HG02943 (cell line): ENCODE measurements at regions not wholly inside any gene's neighbourhood (a gene's known extent, or its start where the extent isn't known, plus 50 kb on each side); places are given as distances from the start of the nearest gene placed in this dataset.
"Not testable (repeated sequence)": the region's sequence is repeated elsewhere in the genome, so short reads cannot be mapped to it uniquely, and the experiment has no call there.

Experiments
- ATAC-seq: cut with Tn5 transposase; IDR thresholded peaks from one replicate; pipeline ENCODE4 v1.9.1; 2021; ENCODE audit warnings: mild to moderate bottlenecking, low read depth, moderate library complexity; ENCODE audit not compliant: unreplicated experiment

GRCh38 chr7:69510114-69510513, 88.2 kb upstream of the AUTS2 start:
- no peak for ATAC-seq

GRCh38 chr7:69515495-69516212, 82.6 kb upstream of the AUTS2 start:
- ATAC-seq, result no peak

- no peak for ATAC-seq
These were observed 81.9 kb upstream of the AUTS2 start for GRCh38 chr7:69516238-69516820.

GRCh38 chr7:69517985-69518704, 80.1 kb upstream of the AUTS2 start:
- ATAC-seq, result no peak

- ATAC-seq, result no peak
These were observed 79.6 kb upstream of the AUTS2 start for GRCh38 chr7:69518705-69519077.

- no peak for ATAC-seq
These were observed 71.7 kb upstream of the AUTS2 start for GRCh38 chr7:69526570-69526969.

- ATAC-seq, result no peak
These were observed 70.6 kb upstream of the AUTS2 start for GRCh38 chr7:69527706-69528105.

GRCh38 chr7:69531050-69531449, 67.2 kb upstream of the AUTS2 start:
- no peak for ATAC-seq

- no peak for ATAC-seq
These were observed 63.7 kb upstream of the AUTS2 start for GRCh38 chr7:69534461-69535041.

- ATAC-seq, result no peak
These were observed 60.6 kb upstream of the AUTS2 start for GRCh38 chr7:69537691-69538090.

GRCh38 chr7:69539531-69539930, 58.7 kb upstream of the AUTS2 start:
- ATAC-seq, result no peak

GRCh38 chr7:69540287-69540686, 58.0 kb upstream of the AUTS2 start:
- ATAC-seq, result no peak

- not testable (repeated sequence) for ATAC-seq
These were observed 56.4 kb upstream of the AUTS2 start for GRCh38 chr7:69541779-69542432.

- no peak for ATAC-seq
These were observed 53.1 kb upstream of the AUTS2 start for GRCh38 chr7:69545175-69545574.
